ENCODE measurements at regions not wholly inside any gene's neighbourhood (a gene's known extent, or its start where the extent isn't known, plus 50 kb on each side); places are given as distances from the start of the nearest gene placed in this dataset.

DNA sequence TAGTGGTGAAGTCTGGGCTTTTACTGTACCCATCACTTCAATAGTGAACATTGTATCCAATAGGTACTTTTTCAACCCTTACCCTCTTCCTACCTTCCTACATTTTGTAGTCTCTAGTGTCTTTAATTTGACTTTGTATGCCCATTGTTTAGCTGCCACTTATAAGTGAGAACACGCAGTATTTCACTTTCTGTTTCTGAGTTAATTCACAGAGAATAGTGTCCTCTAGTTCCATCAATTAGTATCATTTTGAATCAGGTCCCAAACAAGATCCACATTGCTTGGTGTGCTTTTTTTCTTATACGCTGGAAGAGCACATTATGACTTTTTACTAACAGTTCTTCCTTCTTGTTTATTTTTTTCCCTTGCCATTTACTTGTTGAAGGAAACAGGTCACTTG is 176.0 kb upstream of the WDFY3 start:
- Histone ChIP-seq H3K27me3 (no peaks in the 10 kb centered on the region), H3K4me1 (no peaks in the 10 kb centered on the region), H3K9me3 (no peaks in the 10 kb centered on the region), H3K27ac (no peak overlapping the region), H3K4me3 (no peak overlapping the region), H3K36me3 (replicated peaks in 1 of 2; ENCODE audit: insufficient read depth in 1 of 2, low read depth in 2 of 2) (no peaks in the 10 kb centered on the region)
- TF ChIP-seq POLR2A (IDR thresholded peaks at IDR 0.05) = no peak
- TF ChIP-seq, protein P1, sequence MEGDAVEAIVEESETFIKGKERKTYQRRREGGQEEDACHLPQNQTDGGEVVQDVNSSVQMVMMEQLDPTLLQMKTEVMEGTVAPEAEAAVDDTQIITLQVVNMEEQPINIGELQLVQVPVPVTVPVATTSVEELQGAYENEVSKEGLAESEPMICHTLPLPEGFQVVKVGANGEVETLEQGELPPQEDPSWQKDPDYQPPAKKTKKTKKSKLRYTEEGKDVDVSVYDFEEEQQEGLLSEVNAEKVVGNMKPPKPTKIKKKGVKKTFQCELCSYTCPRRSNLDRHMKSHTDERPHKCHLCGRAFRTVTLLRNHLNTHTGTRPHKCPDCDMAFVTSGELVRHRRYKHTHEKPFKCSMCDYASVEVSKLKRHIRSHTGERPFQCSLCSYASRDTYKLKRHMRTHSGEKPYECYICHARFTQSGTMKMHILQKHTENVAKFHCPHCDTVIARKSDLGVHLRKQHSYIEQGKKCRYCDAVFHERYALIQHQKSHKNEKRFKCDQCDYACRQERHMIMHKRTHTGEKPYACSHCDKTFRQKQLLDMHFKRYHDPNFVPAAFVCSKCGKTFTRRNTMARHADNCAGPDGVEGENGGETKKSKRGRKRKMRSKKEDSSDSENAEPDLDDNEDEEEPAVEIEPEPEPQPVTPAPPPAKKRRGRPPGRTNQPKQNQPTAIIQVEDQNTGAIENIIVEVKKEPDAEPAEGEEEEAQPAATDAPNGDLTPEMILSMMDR (IDR thresholded peaks at IDR 0.05) = no peak
- intact Hi-C loops (cut with DNase I) = loop anchor here (10.0 kb wide), 1 partner anchor 612 kb away; no protein-coding TSS in a partner anchor
- 78 to 89% methylated on average over 2 of the region's 2 CpGs for whole genome bisulfite sequencing, 2 donors
- ATAC-seq = no peak
- DNase-seq = no peak

GRCh38 chr4:85147481-85148076 is 181.1 kb upstream of the WDFY3 start:
- Histone ChIP-seq H3K36me3 (replicated peaks in 1 of 2; ENCODE audit: insufficient read depth in 1 of 2, low read depth in 2 of 2) (no peaks in the 10 kb centered on the region), H3K4me3 (no peak overlapping the region), H3K27me3 (no peaks in the 10 kb centered on the region), H3K9me3 (no peaks in the 10 kb centered on the region), H3K4me1 (no peaks in the 10 kb centered on the region), H3K27ac (no peak overlapping the region)
- DNase-seq (peak; percentile 57 to 81 (median 66)), ATAC-seq (peak; percentile 94)
- 2 to 3% methylated on average over 9 of the region's 9 CpGs for WGBS, 2 donors
- TF ChIP-seq, protein P1 (IDR thresholded peaks at IDR 0.05) = peak; percentile 43 to 83 (median 73)
- no peak for TF ChIP-seq POLR2A (IDR thresholded peaks at IDR 0.05)
- intact Hi-C loops (cut with DNase I) = loop anchor here (10.0 kb wide), 1 partner anchor 607 kb away; no protein-coding TSS in a partner anchor

GRCh38 chr4:85149676-85150075 is 183.2 kb upstream of the WDFY3 start:
- no peak for DNase-seq
- H3K27ac ChIP-seq = no peak overlapping the region
- H3K27me3 ChIP-seq = no peaks in the 10 kb centered on the region
- 93 to 96% methylated on average over 1 of the region's 1 CpG for WGBS, 2 donors
- H3K4me1 ChIP-seq = no peaks in the 10 kb centered on the region
- no peak overlapping the region for H3K4me3 ChIP-seq
- intact Hi-C loops (cut with DNase I) = loop anchor here (10.0 kb wide), 1 partner anchor 605 kb away; no protein-coding TSS in a partner anchor
- H3K9me3 ChIP-seq = no peaks in the 10 kb centered on the region
- no peak for TF ChIP-seq POLR2A (IDR thresholded peaks at IDR 0.05)
- TF ChIP-seq, protein P1 (IDR thresholded peaks at IDR 0.05) = no peak
- no peaks in the 10 kb centered on the region for H3K36me3 ChIP-seq (replicated peaks in 1 of 2; ENCODE audit: insufficient read depth in 1 of 2, low read depth in 2 of 2)
- no peak for ATAC-seq

GRCh38 chr4:85151371-85151770 is 184.9 kb upstream of the WDFY3 start:
- WGBS, 2 donors = 89% methylated on average over 1 of the region's 1 CpG
- Histone ChIP-seq H3K36me3 (replicated peaks in 1 of 2; ENCODE audit: insufficient read depth in 1 of 2, low read depth in 2 of 2) (no peaks in the 10 kb centered on the region), H3K27me3 (no peaks in the 10 kb centered on the region), H3K9me3 (no peaks in the 10 kb centered on the region), H3K4me3 (no peak overlapping the region), H3K4me1 (no peaks in the 10 kb centered on the region), H3K27ac (no peak overlapping the region)
- DNase-seq (no peak), ATAC-seq (no peak)
- TF ChIP-seq, protein P1 (IDR thresholded peaks at IDR 0.05) = no peak
- TF ChIP-seq POLR2A (IDR thresholded peaks at IDR 0.05) = no peak
- intact Hi-C loops (cut with DNase I) = no loop called here

DNA sequence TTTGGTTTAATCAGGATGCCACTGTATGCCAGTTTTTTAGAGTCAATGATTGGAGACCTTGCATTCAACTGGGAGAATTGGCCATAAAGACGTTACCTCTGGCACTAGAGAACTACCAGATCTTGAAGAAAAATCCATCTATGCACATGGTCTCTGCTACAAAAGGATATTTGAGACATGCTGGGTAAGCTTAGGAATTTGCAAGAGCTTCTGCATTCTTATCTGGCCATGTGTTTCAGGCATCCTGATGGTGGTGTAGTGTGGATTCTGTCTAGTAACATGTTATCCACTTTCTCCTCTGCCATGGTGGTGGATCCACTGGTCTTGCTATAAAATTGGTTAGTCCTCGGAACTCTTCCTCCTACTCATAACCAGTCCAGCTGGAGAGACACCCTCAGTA is 185.3 kb upstream of the WDFY3 start:
- TF ChIP-seq, protein P1 (IDR thresholded peaks at IDR 0.05) = no peak
- TF ChIP-seq POLR2A (IDR thresholded peaks at IDR 0.05) = no peak
- intact Hi-C loops (cut with DNase I) = no loop called here
- no peak overlapping the region for H3K4me3 ChIP-seq
- no peak for ATAC-seq
- no peak for DNase-seq
- no peaks in the 10 kb centered on the region for H3K9me3 ChIP-seq
- H3K27me3 ChIP-seq = no peaks in the 10 kb centered on the region
- H3K36me3 ChIP-seq (replicated peaks in 1 of 2; ENCODE audit: insufficient read depth in 1 of 2, low read depth in 2 of 2) = no peaks in the 10 kb centered on the region
- H3K27ac ChIP-seq = no peak overlapping the region
- H3K4me1 ChIP-seq = no peaks in the 10 kb centered on the region
- WGBS, 2 donors = 90 to 94% methylated on average over 2 of the region's 2 CpGs
